Rectal smooth muscle tissue (tissue), 1 donor: ENCODE measurements at regions not wholly inside any gene's neighbourhood (a gene's known extent, or its start where the extent isn't known, plus 50 kb on each side); places are given as distances from the start of the nearest gene placed in this dataset.

Experiments
- H3K27ac ChIP-seq: one replicate; pipeline ENCODE4 v1.7.0; 2013; ENCODE audit warnings: low read depth, low read length, inconsistent platforms
- H3K27me3 ChIP-seq: one replicate; pipeline ENCODE4 v1.7.0; 2013; ENCODE audit warnings: low read length; ENCODE audit not compliant: control insufficient read depth, insufficient read depth
- H3K36me3 ChIP-seq: one replicate; pipeline ENCODE4 v1.7.0; 2013; ENCODE audit warnings: low read length; ENCODE audit not compliant: control insufficient read depth, insufficient read depth
- H3K4me1 ChIP-seq: one replicate; pipeline ENCODE4 v1.7.0; 2013; ENCODE audit warnings: low read length; ENCODE audit not compliant: control insufficient read depth, insufficient read depth
- H3K4me3 ChIP-seq: one replicate; pipeline ENCODE4 v1.7.0; 2013; ENCODE audit warnings: low read length
- H3K9ac ChIP-seq: one replicate; pipeline ENCODE4 v1.7.0; 2013; ENCODE audit warnings: low read length

- no peaks in the 10 kb centered on the region for H3K36me3 ChIP-seq
- H3K4me3 ChIP-seq, result no peak overlapping the region
- H3K9ac ChIP-seq, result no peak overlapping the region
- no peak overlapping the region for H3K27ac ChIP-seq
- no peaks in the 10 kb centered on the region for H3K27me3 ChIP-seq
- no peaks in the 10 kb centered on the region for H3K4me1 ChIP-seq
Measured at GRCh38 chr13:90444232-90444631, 903.3 kb upstream of the MIR17HG start.

GRCh38 chr13:90445179-90445578 lies 902.3 kb upstream of the MIR17HG start:
- Histone ChIP-seq H3K4me3 (no peak overlapping the region), H3K9ac (no peak overlapping the region), H3K4me1 (no peaks in the 10 kb centered on the region), H3K36me3 (no peaks in the 10 kb centered on the region), H3K27ac (no peak overlapping the region), H3K27me3 (no peaks in the 10 kb centered on the region)

DNA sequence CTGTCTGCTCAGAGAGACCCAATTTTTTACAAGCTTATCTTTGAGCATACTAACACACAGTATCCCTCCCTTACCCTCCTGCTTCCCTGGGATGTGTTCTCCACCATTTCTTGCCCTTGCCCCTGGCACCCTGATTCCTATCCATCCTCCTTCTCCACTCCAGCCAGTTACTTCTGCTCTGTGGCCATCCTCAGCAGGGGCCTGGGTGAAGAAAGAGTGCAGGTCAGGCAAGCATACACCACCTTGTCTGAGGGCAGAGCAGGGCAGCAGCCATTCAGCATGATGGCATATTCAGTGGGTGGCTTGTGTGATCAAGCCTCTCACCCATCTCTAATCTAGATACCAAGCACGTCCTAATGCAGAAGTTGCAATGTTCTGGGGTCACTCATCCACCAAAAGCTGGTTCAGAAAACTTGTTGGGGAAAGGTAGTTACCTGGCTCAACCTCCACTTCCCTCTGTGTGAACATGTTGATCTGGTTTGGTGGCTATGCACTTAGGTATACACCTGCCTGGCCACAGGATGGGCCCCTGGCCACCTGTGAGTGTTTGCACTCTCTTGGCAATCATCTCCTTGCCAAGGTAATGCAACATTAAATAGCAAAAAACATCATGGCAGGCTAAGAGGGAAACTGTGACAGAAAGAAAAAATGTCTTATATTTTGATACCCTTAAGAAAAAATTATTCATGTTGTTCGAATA lies 900.3 kb upstream of the MIR17HG start:
- no peaks in the 10 kb centered on the region for H3K4me1 ChIP-seq
- H3K27me3 ChIP-seq, result no peaks in the 10 kb centered on the region
- H3K9ac ChIP-seq, result no peak overlapping the region
- no peak overlapping the region for H3K4me3 ChIP-seq
- no peak overlapping the region for H3K27ac ChIP-seq
- no peaks in the 10 kb centered on the region for H3K36me3 ChIP-seq

DNA sequence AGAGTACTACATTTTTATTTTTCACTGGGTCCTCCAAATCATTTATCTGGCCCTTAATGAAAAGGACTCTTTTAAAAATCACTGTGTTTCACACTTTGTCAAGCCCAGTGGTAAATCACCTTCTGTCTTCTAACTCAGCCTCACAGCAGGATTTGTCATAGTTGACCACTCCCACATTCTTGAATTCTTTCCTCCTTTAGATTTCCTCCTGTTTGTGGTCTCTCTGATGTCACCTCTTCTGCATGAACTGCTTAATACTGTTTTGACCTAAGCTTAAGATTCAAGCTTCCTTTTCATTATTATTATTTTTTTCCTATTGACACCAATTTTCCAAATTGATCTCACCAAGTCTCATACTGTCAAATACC lies 899.8 kb upstream of the MIR17HG start:
- Histone ChIP-seq H3K36me3 (no peaks in the 10 kb centered on the region), H3K9ac (no peak overlapping the region), H3K27ac (no peak overlapping the region), H3K4me1 (no peaks in the 10 kb centered on the region), H3K4me3 (no peak overlapping the region), H3K27me3 (no peaks in the 10 kb centered on the region)

DNA sequence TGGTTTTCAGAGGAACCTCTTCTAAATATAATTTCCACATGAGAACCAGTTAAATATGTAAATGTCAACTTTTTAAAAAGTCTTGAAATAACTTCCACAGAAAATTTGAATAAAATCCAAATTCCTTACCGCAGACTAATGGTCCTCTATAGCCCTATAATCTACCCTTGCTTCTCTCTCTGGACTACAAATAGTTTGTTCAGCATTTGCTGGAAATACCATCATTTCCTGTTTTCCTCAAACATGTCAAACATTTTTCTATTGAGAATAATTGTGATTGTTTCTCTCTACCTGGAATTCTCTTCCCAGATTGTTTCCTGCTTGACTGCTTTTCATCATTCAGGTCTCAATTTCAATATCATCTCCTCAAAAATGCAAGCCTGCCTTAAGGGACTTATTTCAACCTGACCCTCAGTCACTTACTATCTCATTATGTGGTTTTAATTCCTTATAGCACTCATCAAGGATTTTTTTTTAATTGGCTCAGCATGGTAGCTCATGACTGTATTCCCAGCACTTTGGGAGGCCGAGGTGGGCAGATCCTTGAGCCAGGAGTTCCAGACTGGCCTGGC lies 898.9 kb upstream of the MIR17HG start:
- H3K27ac ChIP-seq, result no peak overlapping the region
- H3K9ac ChIP-seq, result no peak overlapping the region
- no peaks in the 10 kb centered on the region for H3K27me3 ChIP-seq
- no peak overlapping the region for H3K4me3 ChIP-seq
- H3K4me1 ChIP-seq, result no peaks in the 10 kb centered on the region
- no peaks in the 10 kb centered on the region for H3K36me3 ChIP-seq

GRCh38 chr13:90453342-90453741 lies 894.1 kb upstream of the MIR17HG start:
- no peak overlapping the region for H3K27ac ChIP-seq
- H3K4me3 ChIP-seq, result no peak overlapping the region
- no peaks in the 10 kb centered on the region for H3K27me3 ChIP-seq
- no peak overlapping the region for H3K9ac ChIP-seq
- no peaks in the 10 kb centered on the region for H3K36me3 ChIP-seq
- no peaks in the 10 kb centered on the region for H3K4me1 ChIP-seq

DNA sequence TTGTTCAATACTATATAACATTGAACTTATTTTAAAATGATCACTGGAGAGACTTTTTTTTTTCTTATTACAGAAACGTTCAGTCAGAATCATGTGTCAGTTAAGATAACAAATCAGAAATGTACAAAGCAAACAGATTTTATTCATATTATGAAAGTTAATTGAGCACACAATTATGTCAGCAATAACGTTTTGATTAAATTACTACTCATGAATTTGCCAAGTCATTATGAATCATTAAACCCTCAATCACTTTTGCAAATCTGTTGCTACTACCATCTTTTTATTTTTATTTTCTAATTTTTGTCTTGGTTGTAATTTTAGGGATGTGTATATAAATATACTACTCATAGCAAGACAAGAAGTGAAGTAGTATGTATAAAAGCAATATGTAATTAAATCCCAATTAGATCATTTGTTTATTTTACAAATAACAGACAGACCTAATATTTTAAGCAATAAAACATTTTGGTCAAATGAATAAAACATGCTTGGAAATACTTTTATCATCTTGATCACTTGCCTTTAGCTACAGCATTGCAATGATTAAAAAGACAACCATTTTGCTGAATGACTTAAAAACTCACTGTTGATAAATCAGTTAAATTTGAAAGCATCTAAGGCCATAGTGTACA lies 893.4 kb upstream of the MIR17HG start:
- no peaks in the 10 kb centered on the region for H3K4me1 ChIP-seq
- H3K9ac ChIP-seq, result no peak overlapping the region
- H3K36me3 ChIP-seq, result no peaks in the 10 kb centered on the region
- H3K27me3 ChIP-seq, result no peaks in the 10 kb centered on the region
- H3K4me3 ChIP-seq, result no peak overlapping the region
- no peak overlapping the region for H3K27ac ChIP-seq

GRCh38 chr13:90455067-90455466 lies 892.4 kb upstream of the MIR17HG start:
- Histone ChIP-seq H3K4me1 (no peaks in the 10 kb centered on the region), H3K36me3 (no peaks in the 10 kb centered on the region), H3K4me3 (no peak overlapping the region), H3K27ac (no peak overlapping the region), H3K27me3 (no peaks in the 10 kb centered on the region), H3K9ac (no peak overlapping the region)

DNA sequence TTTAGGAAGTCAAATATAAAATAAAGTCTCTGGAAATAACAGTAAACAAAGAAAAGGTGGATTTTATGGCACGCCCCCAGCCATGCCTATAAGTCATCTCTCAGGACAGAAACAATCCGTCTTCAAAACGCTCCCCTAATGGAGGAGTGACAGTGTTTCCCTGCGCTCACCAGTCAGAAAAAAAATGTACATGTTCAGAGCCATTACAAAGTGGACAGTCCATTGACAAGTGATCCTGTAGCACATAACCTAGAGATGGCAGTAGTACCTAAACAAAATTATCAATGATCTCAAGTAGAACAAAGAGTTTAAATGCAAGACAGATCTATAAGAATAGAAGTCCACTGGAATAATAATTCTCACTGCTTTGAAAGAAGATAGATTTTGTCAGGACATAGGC lies 891.7 kb upstream of the MIR17HG start:
- Histone ChIP-seq H3K9ac (no peak overlapping the region), H3K36me3 (no peaks in the 10 kb centered on the region)

GRCh38 chr13:90461398-90461797 lies 886.1 kb upstream of the MIR17HG start:
- H3K9ac ChIP-seq, result no peak overlapping the region
- H3K4me1 ChIP-seq, result no peaks in the 10 kb centered on the region
- H3K27ac ChIP-seq, result no peak overlapping the region
- no peaks in the 10 kb centered on the region for H3K27me3 ChIP-seq
- H3K36me3 ChIP-seq, result no peaks in the 10 kb centered on the region
- no peak overlapping the region for H3K4me3 ChIP-seq

More for the DNA sequence above, 891.7 kb upstream of the MIR17HG start:
- no peak overlapping the region for H3K4me3 ChIP-seq
- no peaks in the 10 kb centered on the region for H3K27me3 ChIP-seq
- H3K4me1 ChIP-seq, result no peaks in the 10 kb centered on the region
- H3K27ac ChIP-seq, result no peak overlapping the region

DNA sequence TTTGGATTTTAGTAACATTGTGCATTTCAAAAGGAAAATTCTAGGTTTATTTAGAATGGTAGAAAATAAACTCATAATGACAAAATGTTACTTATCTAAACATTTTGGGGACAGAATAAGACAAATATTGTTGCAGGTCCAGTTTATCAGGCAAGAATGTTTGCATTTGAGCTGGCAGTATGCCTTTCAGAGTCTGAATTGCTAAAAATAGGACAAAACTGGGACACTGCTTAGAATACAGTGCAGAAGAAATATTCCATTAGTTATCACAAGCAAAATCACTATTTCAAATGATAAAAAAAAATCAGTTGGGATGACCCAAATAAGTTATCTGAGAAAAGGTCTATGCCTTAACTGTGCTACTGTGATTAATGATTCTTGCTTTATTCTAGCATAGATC lies 870.3 kb upstream of the MIR17HG start:
- Histone ChIP-seq H3K4me3 (no peak overlapping the region), H3K36me3 (no peaks in the 10 kb centered on the region), H3K27me3 (no peaks in the 10 kb centered on the region)

GRCh38 chr13:90483906-90484305 lies 863.6 kb upstream of the MIR17HG start:
- Histone ChIP-seq H3K27me3 (no peaks in the 10 kb centered on the region), H3K9ac (no peak overlapping the region), H3K36me3 (no peaks in the 10 kb centered on the region), H3K4me1 (no peaks in the 10 kb centered on the region), H3K4me3 (no peak overlapping the region), H3K27ac (no peak overlapping the region)

More for the DNA sequence above, 870.3 kb upstream of the MIR17HG start:
- Histone ChIP-seq H3K4me1 (no peaks in the 10 kb centered on the region), H3K27ac (no peak overlapping the region), H3K9ac (no peak overlapping the region)

DNA sequence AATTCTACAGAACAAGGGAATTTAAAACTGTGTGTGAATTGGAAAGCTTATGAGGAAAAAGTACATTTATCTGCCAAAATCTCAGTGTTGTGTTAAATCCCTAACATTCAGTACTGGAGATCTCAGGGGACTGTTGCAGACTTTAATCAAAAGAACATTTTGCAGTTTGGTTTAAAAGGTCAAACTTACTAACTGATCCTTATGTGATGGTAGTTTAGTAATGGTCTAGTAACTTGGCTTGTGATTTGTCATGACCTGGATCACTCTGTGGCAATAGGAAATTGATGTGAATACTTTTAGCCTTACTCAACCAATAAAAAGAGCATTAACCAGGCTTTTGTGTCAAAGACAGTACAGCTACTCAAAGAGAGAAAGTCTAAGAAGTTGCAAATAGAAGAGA lies 862.1 kb upstream of the MIR17HG start:
- H3K27ac ChIP-seq, result no peak overlapping the region
- no peaks in the 10 kb centered on the region for H3K4me1 ChIP-seq

More for the DNA sequence above, 862.1 kb upstream of the MIR17HG start:
- Histone ChIP-seq H3K27me3 (no peaks in the 10 kb centered on the region), H3K36me3 (no peaks in the 10 kb centered on the region), H3K9ac (no peak overlapping the region), H3K4me3 (no peak overlapping the region)
